NOMO-1 treated with DMSO at 0.1 percent for 48 hours (cell line): ENCODE measurements at regions not wholly inside any gene's neighbourhood (a gene's known extent, or its start where the extent isn't known, plus 50 kb on each side); places are given as distances from the start of the nearest gene placed in this dataset.
"Not testable (repeated sequence)": the region's sequence is repeated elsewhere in the genome, so short reads cannot be mapped to it uniquely, and the experiment has no call there.

Experiments
- DNase-seq: peaks from one replicate; lab custom pipeline; 2025; ENCODE audit not compliant: unreplicated experiment; lab: John Stamatoyannopoulos, UW

GRCh38 chr1:206403612-206404307 lies 66.5 kb upstream of the IKBKE start:
- not testable (repeated sequence) for DNase-seq

DNA sequence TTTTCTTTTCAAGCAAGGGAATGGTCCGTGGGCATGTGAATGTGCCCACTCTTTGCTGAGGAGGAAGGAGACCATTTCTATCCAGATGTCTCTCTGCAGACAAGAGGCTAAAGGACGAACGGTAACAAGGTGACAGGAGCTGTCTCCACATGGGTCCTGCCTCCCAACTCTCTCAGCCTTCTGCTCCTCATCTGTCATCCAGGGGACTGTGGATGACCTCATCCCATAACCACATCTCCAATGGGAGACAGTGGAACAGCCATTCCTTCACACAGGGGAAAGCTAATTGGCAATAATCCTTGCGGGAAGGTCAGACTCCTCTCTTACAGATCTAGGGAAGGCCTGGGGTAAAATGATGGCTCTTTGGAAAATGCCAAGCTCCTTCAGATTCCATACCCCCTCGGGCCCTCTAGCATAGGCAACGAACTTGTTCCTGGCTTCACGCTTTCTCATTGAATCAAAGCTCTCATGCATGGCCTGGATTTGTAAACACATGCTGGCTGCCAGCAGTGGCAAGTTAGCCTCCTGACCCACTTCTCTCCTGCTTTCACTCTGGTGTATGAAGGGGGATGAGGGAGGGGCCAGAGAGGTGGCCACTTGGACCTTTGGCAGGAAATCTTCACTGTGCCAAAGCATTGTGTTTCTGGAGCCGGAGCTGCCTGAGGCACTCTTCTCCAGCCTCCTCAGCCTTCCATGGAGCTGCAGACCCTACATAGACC lies 65.8 kb upstream of the IKBKE start:
- not testable (repeated sequence) for DNase-seq

DNA sequence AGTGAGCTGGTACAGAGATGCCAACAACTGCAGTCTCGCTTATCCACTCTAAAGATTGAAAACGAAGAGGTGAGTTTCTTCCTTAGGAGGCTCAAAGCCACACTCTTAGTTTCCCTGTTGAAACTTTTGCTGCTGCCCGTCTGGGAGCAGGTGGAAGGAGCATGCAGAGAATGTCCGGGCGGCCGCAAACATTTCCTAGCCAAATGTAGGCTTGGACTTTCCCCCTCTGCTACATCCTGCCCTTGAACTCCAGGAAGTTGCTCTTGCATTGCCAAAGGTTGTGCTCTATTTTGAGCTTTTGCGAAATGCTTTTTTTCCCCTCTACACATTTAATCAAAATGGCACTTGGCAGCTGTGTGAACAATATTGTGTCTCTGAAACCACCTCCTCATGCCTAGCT lies 65.0 kb upstream of the IKBKE start:
- DNase-seq = not testable (repeated sequence)

DNA sequence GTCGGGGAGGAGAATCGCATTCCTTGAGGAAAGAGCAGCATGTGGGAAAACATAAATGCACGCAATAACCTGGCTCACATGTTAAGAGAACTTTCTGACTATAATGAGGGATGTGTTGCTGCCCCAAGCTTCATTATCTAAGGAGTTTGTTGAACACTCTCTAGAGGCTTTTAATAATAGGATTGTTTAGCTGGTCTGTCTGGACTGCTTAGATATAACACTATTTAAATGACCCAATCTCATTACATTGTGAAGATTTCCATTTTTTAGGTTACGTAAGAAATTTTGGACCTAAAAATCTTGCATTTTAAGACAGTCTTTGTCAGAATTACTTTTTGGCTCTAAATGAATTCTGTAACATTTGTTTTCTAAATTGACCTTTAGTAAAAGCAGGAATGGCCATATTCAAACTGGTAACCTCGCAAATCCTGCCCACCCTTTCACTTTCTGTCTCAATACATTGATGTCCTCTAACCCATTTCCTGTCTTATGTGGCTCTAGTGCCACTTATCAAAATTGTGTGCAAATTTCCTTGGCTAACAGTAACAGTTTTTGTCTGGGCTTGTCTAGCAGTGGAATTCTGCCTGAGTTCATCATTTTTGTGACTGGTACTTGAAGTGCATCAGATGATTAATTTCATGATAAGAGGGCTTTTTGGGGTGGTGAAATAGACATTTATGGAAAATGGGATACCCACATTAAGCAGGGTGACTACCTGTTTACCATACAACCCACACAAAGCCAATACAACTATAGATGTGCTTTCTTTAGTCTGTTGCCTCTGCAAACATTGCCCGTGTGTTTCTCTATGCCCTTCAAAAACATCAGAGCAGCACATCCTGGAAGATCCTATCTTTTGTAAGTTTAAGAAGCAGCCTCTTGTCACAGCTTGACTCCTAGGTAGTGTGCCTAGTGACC lies 61.6 kb upstream of the IKBKE start:
- DNase-seq = not testable (repeated sequence)

DNA sequence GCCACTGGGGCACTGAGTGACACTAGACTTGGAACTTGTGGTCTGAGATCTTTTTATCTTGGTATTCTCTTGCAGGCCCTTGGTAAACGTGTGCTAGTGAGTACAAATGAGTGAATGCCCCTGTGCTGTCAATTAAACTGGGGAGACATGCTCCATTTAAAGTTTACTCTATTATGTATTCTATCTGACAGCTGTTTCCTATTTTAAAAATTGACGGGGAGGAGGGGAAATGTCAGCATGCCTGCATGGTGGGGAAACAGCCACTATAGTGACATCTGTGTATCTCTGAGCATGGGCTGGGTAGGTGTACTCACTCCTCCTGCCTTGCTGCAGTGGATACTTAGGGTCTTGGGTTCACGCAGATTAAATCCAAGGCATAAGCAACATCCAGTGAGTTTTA lies 59.0 kb upstream of the IKBKE start:
- no peak for DNase-seq

- DNase-seq = no peak
Measured at GRCh38 chr1:206415942-206416341, 54.3 kb upstream of the IKBKE start.

- DNase-seq = no peak
Measured at GRCh38 chr1:206417774-206418614, 52.3 kb upstream of the IKBKE start.

DNA sequence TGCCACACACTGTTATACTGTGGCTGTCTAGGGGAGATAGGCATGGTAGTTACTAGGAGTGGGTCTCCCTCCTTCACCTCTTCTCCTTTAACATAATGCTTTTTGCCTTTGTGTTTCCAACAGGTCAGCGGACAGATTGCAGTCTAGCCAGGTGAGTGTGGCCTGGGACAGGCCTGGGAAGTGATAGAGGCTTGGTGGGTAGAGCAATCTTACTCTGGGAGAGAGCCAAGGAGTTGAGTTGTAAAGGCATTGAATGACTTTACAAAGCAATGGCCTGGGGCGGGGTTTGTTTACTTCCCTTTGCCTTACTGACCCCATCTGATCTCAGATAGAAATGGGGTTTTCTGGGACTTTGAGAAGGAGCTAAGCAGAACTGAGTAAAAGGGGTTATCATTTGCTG lies 51.0 kb upstream of the IKBKE start:
- DNase-seq = no peak

DNA sequence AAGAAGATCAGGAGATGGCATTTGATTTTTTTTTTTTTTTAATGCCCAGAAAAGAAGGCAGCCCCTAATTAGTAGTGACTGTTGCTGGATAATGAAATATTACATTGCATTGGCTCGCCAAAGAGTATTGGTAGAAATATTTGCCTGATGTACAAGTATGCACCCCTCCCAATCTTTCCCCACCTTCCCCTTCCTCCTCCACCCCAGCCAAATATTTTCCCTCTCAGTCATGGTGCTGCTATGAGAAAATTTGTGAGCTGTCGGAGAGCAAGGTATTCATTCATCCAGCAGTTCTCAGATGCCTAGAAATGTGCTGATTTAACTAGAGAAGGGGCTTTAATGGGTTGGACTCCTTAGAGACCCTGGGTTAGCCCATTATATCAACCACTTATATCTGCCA lies 50.5 kb upstream of the IKBKE start:
- no peak for DNase-seq

DNA sequence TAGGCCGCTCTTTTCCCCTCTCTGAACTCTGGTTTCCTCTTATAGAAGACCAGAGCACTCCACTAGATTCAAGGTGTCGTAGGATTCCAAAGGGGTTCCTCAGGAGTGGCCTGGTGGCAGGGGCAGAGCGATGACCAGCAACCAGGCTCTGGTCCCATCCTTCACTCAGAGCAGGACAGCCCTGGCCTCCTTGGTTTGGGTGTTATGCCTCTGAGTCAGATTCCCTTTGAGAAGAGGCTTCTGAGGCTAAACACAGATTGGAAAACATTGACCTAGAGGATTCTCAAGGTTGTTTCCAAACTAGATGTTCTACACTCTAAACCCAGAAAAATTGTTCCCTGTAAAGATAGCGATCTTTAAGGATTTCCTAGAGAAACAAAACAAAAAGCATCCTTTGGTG lies 49.8 kb upstream of the IKBKE start:
- DNase-seq = no peak
